Endothelial cell of umbilical vein (primary cell): ENCODE measurements at regions not wholly inside any gene's neighbourhood (a gene's known extent, or its start where the extent isn't known, plus 50 kb on each side); places are given as distances from the start of the nearest gene placed in this dataset.

Experiments used
- CTCF ChIP-seq, 2 donors: IDR thresholded peaks; 1 replicate in 1 of 2; 2 replicates in 1 of 2; pipeline ENCODE4 v1.5.1; 2011; ENCODE audit warnings: low read length in 2 of 2, mild to moderate bottlenecking in 2 of 2, moderate library complexity in 2 of 2, control low read depth in 1 of 2, inconsistent platforms in 1 of 2, low read depth in 1 of 2; ENCODE audit not compliant: insufficient read depth in 1 of 2; ENCODE audit errors: extremely low read depth in 1 of 2
- GATA2 ChIP-seq: IDR thresholded peaks from 2 replicates; pipeline ENCODE4 v1.7.0; 2011; ENCODE audit warnings: low read depth, mild to moderate bottlenecking, moderate library complexity, mixed read lengths, low read length; ENCODE audit not compliant: insufficient read length, insufficient read depth
- MYC ChIP-seq: IDR thresholded peaks from one replicate; pipeline ENCODE4 v1.6.1; 2011; ENCODE audit warnings: mild to moderate bottlenecking, low read depth, low read length
- POLR2A ChIP-seq: IDR thresholded peaks from 2 replicates; pipeline ENCODE4 v1.6.1; 2012; ENCODE audit warnings: low read depth, mild to moderate bottlenecking, control low read depth, low read length
- POLR2AphosphoS5 ChIP-seq: IDR thresholded peaks from 2 replicates; pipeline ENCODE4 v1.6.1; 2012; ENCODE audit warnings: low read depth, mild to moderate bottlenecking, control low read depth, low read length, moderate library complexity; ENCODE audit not compliant: insufficient read depth
- TF ChIP-seq, protein P1 (sequence below): IDR thresholded peaks from 2 replicates; pipeline ENCODE4 v1.6.1; 2011; ENCODE audit not compliant: insufficient read depth, insufficient read length

DNA sequence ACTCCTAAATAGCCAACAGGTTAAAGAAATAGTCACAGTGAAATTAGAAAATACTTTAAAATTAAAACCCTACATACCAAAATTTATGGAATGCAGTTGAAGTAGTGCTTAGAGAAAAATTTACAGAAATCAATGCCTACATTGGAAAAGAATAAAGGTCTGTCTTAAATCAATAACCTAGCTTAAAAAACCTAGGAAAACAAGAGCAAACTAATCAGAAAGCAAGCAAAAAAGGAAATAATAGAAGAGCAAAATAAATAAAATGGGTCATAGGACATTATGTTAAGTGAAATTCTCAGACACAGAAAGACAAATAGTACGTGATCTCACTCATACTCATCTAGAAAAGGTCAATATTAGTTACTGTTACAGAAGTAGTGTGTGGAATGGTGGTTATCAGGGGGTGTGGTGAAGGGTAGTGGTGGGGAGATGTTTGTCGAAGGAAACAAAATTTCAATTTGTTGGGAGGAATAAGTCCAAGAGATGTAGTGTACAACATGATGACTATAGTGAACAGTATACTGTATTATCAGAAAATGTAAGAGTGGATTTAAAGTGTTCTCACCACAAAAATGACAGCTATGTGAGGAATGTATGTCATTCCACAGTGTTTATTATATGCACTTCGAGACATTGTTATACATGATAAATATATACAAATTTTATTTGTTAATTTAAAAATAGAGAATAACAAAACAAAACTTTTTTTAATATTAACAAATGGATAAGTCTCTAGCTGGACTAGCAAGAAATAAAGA lies 423.6 kb downstream of the CDH26 start:
- TF ChIP-seq CTCF (IDR thresholded peaks at IDR 0.05; ENCODE audit: extremely low read depth in 1 of 2, insufficient read depth in 1 of 2, low read depth in 1 of 2, low read length in 2 of 2) = no peak
- no peak for TF ChIP-seq GATA2
- TF ChIP-seq, protein P1, sequence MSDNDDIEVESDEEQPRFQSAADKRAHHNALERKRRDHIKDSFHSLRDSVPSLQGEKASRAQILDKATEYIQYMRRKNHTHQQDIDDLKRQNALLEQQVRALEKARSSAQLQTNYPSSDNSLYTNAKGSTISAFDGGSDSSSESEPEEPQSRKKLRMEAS = no peak
- no peak for TF ChIP-seq POLR2A
- TF ChIP-seq POLR2AphosphoS5 = no peak
- TF ChIP-seq MYC = no peak
